CD14-positive monocyte (primary cell): ENCODE measurements at regions not wholly inside any gene's neighbourhood (a gene's known extent, or its start where the extent isn't known, plus 50 kb on each side); places are given as distances from the start of the nearest gene placed in this dataset.

Experiments used
- DNase-seq, 3 donors: peaks; one replicate each; pipeline ENCODE4 v3.0.0-alpha.2; 2011 to 2022
- H2AFZ ChIP-seq: 2 replicates; pipeline ENCODE4 v1.6.0; 2012; ENCODE audit warnings: mild to moderate bottlenecking, low read depth, low read length, inconsistent platforms; ENCODE audit not compliant: insufficient read depth, poor library complexity, severe bottlenecking
- H3K27ac ChIP-seq, 2 donors: 1 replicate in 1 of 2; 2 replicates in 1 of 2; pipeline ENCODE4 v1.5.1; 2012 to 2013; ENCODE audit warnings: low read length in 2 of 2, control low read depth in 1 of 2, inconsistent platforms in 1 of 2, low read depth in 1 of 2, mild to moderate bottlenecking in 1 of 2
- H3K27me3 ChIP-seq, 2 donors: one replicate each; pipeline versions ENCODE4 v1.6.0 to v1.6.1; 2011 to 2013; ENCODE audit warnings: low read length in 2 of 2; ENCODE audit not compliant: control insufficient read depth in 2 of 2, insufficient read depth in 2 of 2
- H3K36me3 ChIP-seq, 2 donors: replicated peaks in 1 of 2; 1 replicate in 1 of 2; 2 replicates in 1 of 2; pipeline versions ENCODE4 v1.5.1 to v1.6.1; 2012 to 2013; ENCODE audit warnings: low read length in 2 of 2, control low read depth in 1 of 2, inconsistent platforms in 1 of 2, mild to moderate bottlenecking in 1 of 2; ENCODE audit not compliant: insufficient read depth in 2 of 2, control insufficient read depth in 1 of 2
- H3K4me1 ChIP-seq, 2 donors: 1 replicate in 1 of 2; 2 replicates in 1 of 2; pipeline versions ENCODE4 v1.5.1 to v1.6.1; 2012 to 2013; ENCODE audit warnings: low read length in 2 of 2, control low read depth in 1 of 2, inconsistent platforms in 1 of 2, mild to moderate bottlenecking in 1 of 2, moderate library complexity in 1 of 2; ENCODE audit not compliant: insufficient read depth in 2 of 2, control insufficient read depth in 1 of 2
- H3K4me2 ChIP-seq: replicated peaks from 2 replicates; pipeline ENCODE3; 2012; ENCODE audit warnings: low read length, moderate library complexity, mild to moderate bottlenecking; ENCODE audit not compliant: poor library complexity, severe bottlenecking; ENCODE audit errors: extremely low read depth
- H3K4me3 ChIP-seq, 3 experiments: fragments of 200-600 bp in 1 of 3; sonication (generic) in 1 of 3; replicated peaks in 1 of 3; 1 replicate in 2 of 3; 2 replicates in 1 of 3; pipeline ENCODE4 v1.5.1; 2011 to 2013; ENCODE audit warnings: low read length in 3 of 3, mild to moderate bottlenecking in 3 of 3, control low read depth in 2 of 3, low read depth in 2 of 3, inconsistent platforms in 1 of 3, moderate library complexity in 1 of 3
- H3K79me2 ChIP-seq: 2 replicates; pipeline ENCODE4 v1.6.0; 2012; ENCODE audit warnings: mild to moderate bottlenecking, control low read depth, inconsistent platforms, low read length, moderate library complexity; ENCODE audit not compliant: insufficient read depth
- H3K9ac ChIP-seq: 2 replicates; pipeline ENCODE4 v1.6.0; 2017; ENCODE audit warnings: low read length, mild to moderate bottlenecking; ENCODE audit not compliant: insufficient read depth, poor library complexity, severe bottlenecking
- H3K9me3 ChIP-seq, 2 donors: replicated peaks in 1 of 2; 1 replicate in 1 of 2; 2 replicates in 1 of 2; pipeline versions ENCODE4 v1.5.1 to v1.6.1; 2012 to 2013; ENCODE audit warnings: low read length in 2 of 2, control low read depth in 1 of 2; ENCODE audit not compliant: control insufficient read depth in 1 of 2, insufficient read depth in 1 of 2
- H4K20me1 ChIP-seq: 2 replicates; pipeline ENCODE4 v1.6.0; 2012; ENCODE audit warnings: mild to moderate bottlenecking, low read length, control low read depth, moderate library complexity; ENCODE audit not compliant: insufficient read depth
- H3K27ac Mint-ChIP-seq, 7 donors: one replicate each; pipeline ENCODE4 v1.8.0; 2020; ENCODE audit warnings: mild to moderate bottlenecking in 7 of 7, mixed read lengths in 7 of 7, moderate library complexity in 6 of 7, inconsistent platforms in 2 of 7
- H3K27me3 Mint-ChIP-seq, 3 donors: one replicate each; pipeline ENCODE4 v1.8.0; 2021 to 2022; ENCODE audit warnings: low read depth in 3 of 3, mild to moderate bottlenecking in 3 of 3, mixed read lengths in 3 of 3, moderate library complexity in 3 of 3, inconsistent platforms in 1 of 3
- H3K36me3 Mint-ChIP-seq, 2 donors: one replicate each; pipeline ENCODE4 v1.8.0; 2020; ENCODE audit warnings: mixed read lengths in 2 of 2, inconsistent platforms in 1 of 2, mild to moderate bottlenecking in 1 of 2
- H3K4me1 Mint-ChIP-seq: one replicate; pipeline ENCODE4 v1.8.0; 2020; ENCODE audit warnings: mild to moderate bottlenecking, mixed read lengths
- H3K4me3 Mint-ChIP-seq, 2 donors: one replicate each; pipeline ENCODE4 v1.8.0; 2020; ENCODE audit warnings: mild to moderate bottlenecking in 2 of 2, mixed read lengths in 2 of 2, moderate library complexity in 1 of 2
- H3K9me3 Mint-ChIP-seq, 7 donors: one replicate each; pipeline ENCODE4 v1.8.0; 2020 to 2022; ENCODE audit warnings: mixed read lengths in 7 of 7, mild to moderate bottlenecking in 6 of 7, moderate library complexity in 6 of 7, inconsistent platforms in 2 of 7
- CTCF ChIP-seq: fragments of 200-600 bp; IDR thresholded peaks from one replicate; pipeline ENCODE4 v1.8.0; 2022; ENCODE audit warnings: antibody characterized with exemption, mild to moderate bottlenecking
- WGBS: methylation state at CpG from one replicate; pipeline ENCODE4 v1.1.5; 2013; ENCODE audit warnings: missing lambda C conversion rate; ENCODE audit not compliant: insufficient coverage; 5-methylcytosine and 5-hydroxymethylcytosine counted together
- intact Hi-C, 2 donors: fragments of 100-400 bp; cut with micrococcal nuclease; formaldehyde crosslinking; loops; one replicate each; pipeline versions ENCODE4 v1.15.0 to v1.15.1; 2023

- no peak for DNase-seq
- Histone ChIP-seq H3K36me3 (no peaks in the 10 kb centered on the region), H3K27me3 (no peaks in the 10 kb centered on the region), H3K9me3 (peaks cover 0 to 7% of the 10 kb centered on the region in 2 donors), H3K27ac (no peak overlapping the region), H2AFZ (no peak overlapping the region), H3K79me2 (no peaks in the 10 kb centered on the region), H4K20me1 (no peaks in the 10 kb centered on the region), H3K4me1 (no peaks in the 10 kb centered on the region), H3K4me3 (no peak overlapping the region), H3K4me2 (no peak overlapping the region), H3K9ac (no peak overlapping the region)
- H3K4me1 Mint-ChIP-seq, result no peaks in the 10 kb centered on the region
- no peak overlapping the region for H3K27ac Mint-ChIP-seq
- H3K4me3 Mint-ChIP-seq, result no peak overlapping the region
- H3K27me3 Mint-ChIP-seq, result no peaks in the 10 kb centered on the region
- WGBS, result no CpG with 5 or more reads among the region's 1 CpG
- TF ChIP-seq CTCF, result no peak
- intact Hi-C loops, result no loop called here
- H3K36me3 Mint-ChIP-seq, result no peaks in the 10 kb centered on the region
- H3K9me3 Mint-ChIP-seq, result peaks cover 0 to 6% (median 0%) of the 10 kb centered on the region in 7 donors
Measured at GRCh38 chr11:28874706-28875105, 766.5 kb downstream of the METTL15 start.

- no peak overlapping the region for H2AFZ ChIP-seq
- no peaks in the 10 kb centered on the region for H3K36me3 ChIP-seq
- no peaks in the 10 kb centered on the region for H3K36me3 Mint-ChIP-seq
- H4K20me1 ChIP-seq, result no peaks in the 10 kb centered on the region
- H3K9me3 Mint-ChIP-seq, result peaks cover 0 to 8% (median 1%) of the 10 kb centered on the region in 7 donors
- H3K4me3 Mint-ChIP-seq, result no peak overlapping the region
- H3K27me3 ChIP-seq, result no peaks in the 10 kb centered on the region
- H3K9me3 ChIP-seq, result peaks cover 0 to 7% of the 10 kb centered on the region in 2 donors
- no peaks in the 10 kb centered on the region for H3K4me1 Mint-ChIP-seq
- H3K27ac ChIP-seq, result no peak overlapping the region
- no peaks in the 10 kb centered on the region for H3K27me3 Mint-ChIP-seq
- no CpG with 5 or more reads among the region's 1 CpG for WGBS
- intact Hi-C loops, result no loop called here
- no peak overlapping the region for H3K4me3 ChIP-seq
- no peaks in the 10 kb centered on the region for H3K79me2 ChIP-seq
- TF ChIP-seq CTCF, result no peak
- no peak overlapping the region for H3K9ac ChIP-seq
- no peak overlapping the region for H3K27ac Mint-ChIP-seq
- no peaks in the 10 kb centered on the region for H3K4me1 ChIP-seq
- H3K4me2 ChIP-seq, result no peak overlapping the region
- no peak for DNase-seq
Measured at GRCh38 chr11:28871090-28871489, 762.9 kb downstream of the METTL15 start.
